CD4-positive, alpha-beta T cell treated with Interferon alpha-2 for 1 hour (primary cell): ENCODE measurements at regions not wholly inside any gene's neighbourhood (a gene's known extent, or its start where the extent isn't known, plus 50 kb on each side); places are given as distances from the start of the nearest gene placed in this dataset.

Experiments
- DNase-seq, 2 donors: peaks; one replicate each; pipeline ENCODE4 v3.0.0-alpha.2; 2020 to 2022

DNA sequence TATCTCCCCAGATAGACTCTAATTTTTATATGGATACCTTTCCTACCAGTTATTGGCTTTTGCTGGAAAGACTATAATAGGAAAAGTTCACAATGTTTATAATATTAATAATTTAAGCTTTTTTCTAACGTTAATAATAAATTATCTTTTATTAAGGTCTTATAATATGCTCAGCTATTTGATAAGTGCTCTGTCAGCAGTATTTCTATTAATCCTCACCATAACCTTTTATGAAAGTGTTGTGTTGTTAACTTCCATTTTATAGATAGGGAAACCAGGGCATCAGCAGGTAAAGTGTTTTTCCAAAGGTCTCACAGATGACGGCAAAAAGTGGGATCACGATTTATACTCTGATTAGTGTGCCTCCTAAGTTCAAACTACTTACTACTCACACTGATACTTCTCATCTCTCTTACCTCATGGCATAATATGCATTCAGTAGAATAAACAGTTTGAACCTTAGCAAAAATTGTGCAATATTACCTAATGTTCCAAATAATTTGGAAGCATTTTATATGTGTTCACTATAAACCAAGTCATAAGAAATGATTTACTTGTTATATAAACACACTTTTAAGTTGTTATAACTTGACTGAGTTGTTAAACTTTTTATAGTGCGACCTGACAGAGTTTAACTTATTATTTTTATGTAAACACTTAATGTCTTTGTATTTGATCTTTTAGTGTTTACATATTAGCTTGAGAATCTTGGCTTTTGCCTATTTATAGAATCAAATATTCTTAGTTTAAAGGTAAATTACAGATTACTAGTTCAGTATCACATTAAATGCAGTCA lies 274.9 kb upstream of the DCBLD2 start:
- DNase-seq = no peak

- DNase-seq = no peak
Observed at GRCh38 chr3:99175276-99175812, 273.8 kb upstream of the DCBLD2 start.

DNA sequence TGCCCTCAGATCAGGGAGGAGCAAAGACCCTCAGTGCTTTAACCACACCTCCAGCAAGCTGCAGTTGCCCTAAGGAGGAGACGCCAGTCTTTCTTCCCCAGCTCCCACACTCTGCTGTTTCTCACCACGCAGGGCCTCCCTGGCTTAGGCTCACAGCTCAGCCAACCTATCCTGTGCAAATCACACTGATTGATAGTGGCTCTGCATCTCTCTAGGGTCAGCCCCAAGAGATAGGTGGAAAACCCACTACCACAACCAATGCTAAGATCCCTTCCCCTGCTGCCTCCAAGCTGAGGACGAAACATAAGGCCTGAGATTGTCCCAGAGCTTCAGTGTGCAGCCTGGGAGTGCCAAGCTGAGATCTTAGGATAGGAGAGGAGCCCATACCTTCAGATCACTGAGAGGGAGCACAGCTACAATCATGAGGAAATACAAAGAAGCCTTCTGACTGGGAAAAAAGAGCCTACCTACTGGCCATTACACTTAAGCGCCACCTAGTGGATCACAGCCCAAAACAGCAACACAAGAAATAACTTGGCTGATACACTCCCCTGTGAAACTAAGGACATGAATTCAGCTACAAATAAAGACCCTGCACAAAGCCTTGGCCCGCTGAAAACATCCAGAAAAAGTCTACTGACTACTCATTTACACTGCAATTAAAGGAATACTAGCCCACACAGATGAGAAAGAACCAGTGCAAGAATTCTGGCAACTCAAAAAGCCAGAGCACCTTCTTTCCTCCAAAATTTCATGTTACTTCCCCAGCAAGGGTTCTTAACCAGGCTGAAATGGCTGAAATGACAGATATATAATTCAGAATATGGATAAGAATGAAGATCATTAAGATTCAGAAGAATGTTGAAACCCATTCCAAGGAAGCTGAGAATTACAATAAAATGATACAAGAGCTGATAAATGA lies 271.5 kb upstream of the DCBLD2 start:
- DNase-seq = peak in 1 of 2 donors; percentile 14

DNA sequence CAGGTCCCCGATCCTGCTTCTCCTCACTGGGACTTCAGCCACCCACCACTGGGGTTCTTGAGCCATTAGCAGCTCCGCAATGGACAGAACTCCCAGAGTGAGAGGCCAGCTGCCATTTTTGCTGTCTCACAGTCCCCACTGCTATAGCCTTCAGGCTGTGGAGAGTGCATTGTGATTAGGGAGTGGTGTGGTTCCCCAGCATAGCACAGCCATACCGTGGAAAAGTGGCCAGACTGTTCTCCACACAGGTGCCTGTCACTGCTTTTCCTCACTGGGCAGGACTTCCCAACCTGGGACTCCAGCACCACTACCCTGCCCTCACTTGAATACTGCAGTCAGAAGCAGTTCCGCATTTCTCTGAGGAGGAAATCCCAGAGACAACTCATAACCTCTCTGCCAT lies 270.3 kb upstream of the DCBLD2 start:
- no peak for DNase-seq

DNA sequence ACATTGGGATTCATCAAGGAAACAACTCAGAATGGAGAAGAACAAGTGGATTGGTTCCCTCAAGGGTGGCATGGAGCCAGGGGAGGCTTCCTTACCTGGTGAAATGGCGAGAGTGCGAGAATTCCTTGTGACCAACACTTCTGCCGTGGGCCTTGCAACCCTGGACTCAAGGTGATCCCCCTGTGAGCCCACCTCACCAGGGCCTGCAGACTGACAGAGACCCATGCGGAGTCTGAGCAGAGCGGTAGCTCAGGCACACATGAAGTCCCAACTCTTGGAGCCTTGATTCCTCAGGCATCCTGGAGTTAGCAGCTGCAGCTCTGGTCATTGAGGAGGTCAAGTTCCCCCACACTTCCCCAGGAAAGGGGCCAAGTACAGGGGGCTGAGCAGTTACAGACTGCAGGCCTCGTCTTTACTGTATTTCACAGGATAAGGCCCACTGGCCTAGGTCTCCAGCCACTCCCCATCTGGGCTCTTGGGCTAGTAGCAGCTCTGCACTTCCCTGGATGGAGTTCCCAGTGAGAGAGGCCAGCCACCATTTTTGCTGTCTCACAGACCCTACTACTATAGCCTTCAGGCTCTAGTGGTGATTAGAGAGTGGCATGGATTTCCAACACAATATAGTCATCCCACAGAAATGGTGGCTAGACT lies 269.5 kb upstream of the DCBLD2 start:
- no peak for DNase-seq

GRCh38 chr3:99167071-99167470 lies 265.6 kb upstream of the DCBLD2 start:
- DNase-seq = no peak

- DNase-seq = no peak
Observed at GRCh38 chr3:99163314-99163713, 261.8 kb upstream of the DCBLD2 start.

DNA sequence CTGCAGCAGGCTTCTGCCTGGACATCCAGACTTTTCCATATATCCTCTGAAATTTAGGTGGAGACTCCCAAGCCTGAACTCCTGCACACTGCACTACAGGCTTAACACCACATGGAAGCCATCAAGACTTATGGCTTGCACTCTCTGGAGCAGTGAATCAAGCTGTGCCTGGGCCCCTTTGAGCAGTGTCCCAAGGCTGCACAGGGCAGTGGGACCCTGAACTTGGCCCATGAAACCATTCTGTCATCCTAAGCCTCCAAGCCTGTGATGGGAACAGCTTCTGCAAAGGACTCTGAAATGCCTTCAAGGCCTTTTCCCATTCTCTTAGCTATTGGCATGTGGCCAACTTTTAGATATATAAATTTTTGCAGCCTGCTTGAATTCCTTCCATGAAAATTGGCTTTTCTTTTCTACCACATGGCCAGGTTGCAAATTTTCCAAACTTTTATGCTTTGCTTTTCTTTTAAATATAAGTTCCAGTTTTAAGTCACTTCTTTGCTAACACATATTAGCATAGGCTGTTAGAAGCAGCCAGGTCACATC lies 257.8 kb upstream of the DCBLD2 start:
- DNase-seq = no peak

GRCh38 chr3:99145031-99145430 lies 243.5 kb upstream of the DCBLD2 start:
- no peak for DNase-seq

DNA sequence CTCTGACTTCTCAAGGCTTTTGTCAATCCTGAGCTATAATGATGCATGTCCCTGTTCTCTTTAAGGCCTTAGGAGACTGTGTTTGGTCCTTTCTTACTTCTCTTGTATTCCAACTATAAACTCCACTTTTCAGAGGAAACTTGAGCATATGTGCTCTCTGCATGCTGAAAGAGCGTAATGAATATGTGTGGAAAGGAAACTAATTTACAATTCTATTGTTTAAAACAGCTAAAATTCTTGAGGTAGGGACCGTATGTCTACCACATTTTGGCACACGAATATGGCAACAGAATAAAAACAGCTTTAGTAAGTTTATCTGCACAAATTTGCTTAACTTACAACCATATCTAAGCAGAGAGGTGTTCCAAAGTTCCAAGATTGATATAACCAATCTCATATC lies 242.0 kb upstream of the DCBLD2 start:
- DNase-seq = no peak

- DNase-seq = no peak
Observed at GRCh38 chr3:99134986-99135385, 233.5 kb upstream of the DCBLD2 start.

- no peak for DNase-seq
Observed at GRCh38 chr3:99131876-99132275, 230.4 kb upstream of the DCBLD2 start.

DNA sequence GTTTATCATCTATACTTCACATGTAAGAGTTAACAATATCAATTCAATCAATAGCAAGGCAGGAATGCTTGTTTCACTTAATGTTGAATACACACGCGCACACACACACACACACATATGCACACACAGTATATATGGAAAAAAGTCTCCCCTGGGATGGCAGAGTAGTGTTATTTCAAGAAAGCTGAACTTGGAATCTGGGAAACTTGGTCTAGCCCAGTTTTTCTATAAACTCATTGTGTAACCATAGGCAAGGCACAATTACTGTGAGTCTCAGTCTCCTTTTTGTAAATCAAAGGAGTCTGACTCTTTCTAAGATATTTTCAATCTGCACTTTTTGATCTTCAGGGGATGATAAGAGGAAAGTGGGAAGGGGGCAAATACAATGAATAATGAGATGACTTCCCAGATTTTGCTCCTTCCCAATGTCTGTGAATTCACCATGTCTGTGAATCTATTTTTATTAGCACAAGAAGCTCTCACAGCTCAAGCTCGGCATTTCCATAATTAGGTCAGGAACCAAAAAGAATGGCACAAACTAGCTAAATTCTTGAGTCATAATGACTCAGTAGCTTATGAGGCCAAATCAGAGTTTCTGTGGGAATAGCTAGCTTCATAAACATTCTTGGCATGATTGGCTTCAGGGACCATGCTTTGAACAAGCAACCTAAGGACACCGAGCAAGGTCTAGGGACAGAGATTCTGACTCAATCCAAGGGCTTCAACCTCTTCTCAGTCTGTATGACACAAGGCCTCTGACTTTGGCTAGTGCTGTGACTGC lies 227.4 kb upstream of the DCBLD2 start:
- DNase-seq = no peak

DNA sequence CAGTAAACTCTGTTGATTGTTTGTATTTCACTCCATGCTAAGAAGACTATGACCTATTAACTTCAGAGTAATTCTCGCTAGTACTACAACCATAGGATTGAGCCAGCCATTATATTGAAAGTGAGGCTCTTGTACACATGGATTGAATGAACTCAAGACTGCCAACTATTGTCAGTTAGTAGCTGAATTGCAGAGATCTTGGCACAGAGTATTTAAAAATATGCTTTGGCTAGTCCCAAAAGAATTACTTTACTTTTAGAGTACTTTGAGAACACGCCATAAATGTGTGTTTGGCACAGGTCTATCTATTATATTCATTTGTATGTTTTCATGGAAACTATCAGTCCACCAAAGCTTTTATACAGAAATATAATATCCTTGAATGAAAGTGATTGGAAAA lies 226.7 kb upstream of the DCBLD2 start:
- DNase-seq = no peak

DNA sequence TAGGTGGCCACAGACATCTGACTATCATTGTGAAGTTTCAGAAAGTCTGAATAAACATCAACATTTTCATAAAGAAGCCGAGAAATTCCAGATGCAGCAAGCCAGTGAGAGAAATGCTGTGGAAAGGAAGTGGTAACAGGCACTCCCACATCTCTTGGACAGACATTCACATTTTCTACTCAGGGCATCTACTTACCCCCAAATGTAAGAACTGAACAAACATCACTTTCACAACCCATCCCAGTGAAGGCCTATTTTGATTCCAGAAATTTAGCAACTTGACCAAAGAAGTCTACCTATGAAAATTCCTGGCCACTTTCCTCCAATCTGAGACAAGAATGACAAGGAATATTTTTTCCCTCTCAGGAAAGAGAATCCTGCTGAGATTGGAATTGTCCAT lies 224.8 kb upstream of the DCBLD2 start:
- DNase-seq = no peak

GRCh38 chr3:99119385-99119784 lies 217.9 kb upstream of the DCBLD2 start:
- DNase-seq = no peak

DNA sequence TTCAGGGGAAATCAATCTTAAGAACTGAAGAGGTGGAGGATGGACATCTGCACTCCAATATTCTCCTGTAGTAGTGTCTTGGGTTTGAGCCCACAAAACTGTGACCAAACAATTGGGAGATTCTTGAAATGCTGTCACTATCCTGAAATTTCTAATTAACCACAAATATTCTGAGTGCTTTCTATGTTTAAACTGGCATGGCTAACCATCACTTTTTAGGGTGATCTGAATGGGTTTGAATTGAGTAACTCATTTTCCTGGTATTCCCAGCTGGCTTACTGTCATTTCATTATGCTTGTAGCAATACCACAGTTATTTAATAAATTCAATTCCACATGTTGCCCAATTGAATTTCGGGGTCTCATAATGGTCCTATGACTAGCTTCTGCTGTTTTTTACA lies 216.9 kb upstream of the DCBLD2 start:
- DNase-seq = no peak

GRCh38 chr3:99114565-99115291 lies 213.2 kb upstream of the DCBLD2 start:
- DNase-seq = no peak

DNA sequence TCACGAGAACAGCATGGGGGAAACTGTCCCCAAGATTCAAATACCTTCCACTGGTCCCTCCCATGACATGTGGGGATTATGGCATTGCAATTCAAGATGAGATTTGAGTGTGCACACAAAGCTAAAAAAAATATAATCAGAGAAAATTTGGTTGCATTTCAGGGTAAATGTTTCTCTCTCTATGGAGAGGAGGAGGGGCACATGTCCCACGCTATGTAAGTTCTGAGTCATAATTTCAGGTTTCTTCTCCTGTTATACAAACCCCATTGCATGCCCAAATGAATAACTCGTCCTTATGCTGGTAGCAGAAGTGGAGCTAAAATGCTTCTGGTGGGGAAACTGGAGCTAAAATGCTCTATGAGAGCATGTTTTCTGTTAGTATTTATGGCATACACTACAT lies 209.7 kb upstream of the DCBLD2 start:
- DNase-seq = no peak

- DNase-seq = no peak
Observed at GRCh38 chr3:99110401-99110800, 208.9 kb upstream of the DCBLD2 start.

DNA sequence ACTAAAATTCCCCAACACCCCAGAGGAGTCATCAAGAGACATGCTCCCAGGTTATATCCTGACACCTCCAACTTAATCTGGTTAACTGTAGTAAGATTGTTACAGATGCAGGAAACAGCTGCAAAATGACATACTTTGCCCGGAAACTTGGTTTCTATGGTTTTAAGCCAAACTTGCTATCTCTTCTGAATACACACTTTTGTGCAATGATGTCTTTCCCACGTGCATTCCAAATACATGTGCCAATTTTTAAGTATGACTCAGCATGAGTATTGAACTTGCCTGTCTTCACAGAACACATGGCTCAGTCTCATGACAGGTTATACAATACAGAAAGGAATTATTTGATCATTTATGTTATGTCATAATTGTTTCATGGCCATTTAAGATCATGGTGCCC lies 207.0 kb upstream of the DCBLD2 start:
- no peak for DNase-seq

DNA sequence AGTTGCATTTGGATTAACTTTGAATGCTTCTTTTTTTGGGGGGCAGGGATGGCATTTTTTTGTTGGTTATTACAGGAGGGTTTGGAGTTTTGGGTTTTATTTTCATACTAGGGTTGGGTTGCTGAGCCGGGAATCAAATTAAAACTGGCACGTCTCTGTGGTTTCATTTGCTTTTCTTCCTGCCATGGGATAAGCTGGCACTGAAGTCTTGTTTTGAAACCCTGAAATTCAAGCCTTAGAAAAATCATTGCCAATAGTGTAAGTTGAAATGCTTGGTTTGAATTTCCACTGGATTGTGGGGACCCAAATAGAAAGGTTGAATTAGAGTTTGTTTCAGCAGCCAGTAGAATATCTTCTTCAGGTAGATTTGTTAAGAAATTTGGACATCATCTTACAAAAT lies 193.1 kb upstream of the DCBLD2 start:
- no peak for DNase-seq
